GM12873 (cell line): ENCODE measurements at regions not wholly inside any gene's neighbourhood (a gene's known extent, or its start where the extent isn't known, plus 50 kb on each side); places are given as distances from the start of the nearest gene placed in this dataset.

Experiments
- TF ChIP-seq, protein P1 (sequence below): IDR thresholded peaks from 2 replicates; pipeline ENCODE4 v1.5.1; 2012; ENCODE audit warnings: low read depth, mild to moderate bottlenecking, moderate library complexity, low read length, control low read depth; ENCODE audit not compliant: insufficient read depth; ENCODE audit errors: missing control alignments

GRCh38 chr4:186946682-186947294 lies 223.1 kb upstream of the FAT1 start:
- TF ChIP-seq, protein P1, sequence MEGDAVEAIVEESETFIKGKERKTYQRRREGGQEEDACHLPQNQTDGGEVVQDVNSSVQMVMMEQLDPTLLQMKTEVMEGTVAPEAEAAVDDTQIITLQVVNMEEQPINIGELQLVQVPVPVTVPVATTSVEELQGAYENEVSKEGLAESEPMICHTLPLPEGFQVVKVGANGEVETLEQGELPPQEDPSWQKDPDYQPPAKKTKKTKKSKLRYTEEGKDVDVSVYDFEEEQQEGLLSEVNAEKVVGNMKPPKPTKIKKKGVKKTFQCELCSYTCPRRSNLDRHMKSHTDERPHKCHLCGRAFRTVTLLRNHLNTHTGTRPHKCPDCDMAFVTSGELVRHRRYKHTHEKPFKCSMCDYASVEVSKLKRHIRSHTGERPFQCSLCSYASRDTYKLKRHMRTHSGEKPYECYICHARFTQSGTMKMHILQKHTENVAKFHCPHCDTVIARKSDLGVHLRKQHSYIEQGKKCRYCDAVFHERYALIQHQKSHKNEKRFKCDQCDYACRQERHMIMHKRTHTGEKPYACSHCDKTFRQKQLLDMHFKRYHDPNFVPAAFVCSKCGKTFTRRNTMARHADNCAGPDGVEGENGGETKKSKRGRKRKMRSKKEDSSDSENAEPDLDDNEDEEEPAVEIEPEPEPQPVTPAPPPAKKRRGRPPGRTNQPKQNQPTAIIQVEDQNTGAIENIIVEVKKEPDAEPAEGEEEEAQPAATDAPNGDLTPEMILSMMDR = no peak

DNA sequence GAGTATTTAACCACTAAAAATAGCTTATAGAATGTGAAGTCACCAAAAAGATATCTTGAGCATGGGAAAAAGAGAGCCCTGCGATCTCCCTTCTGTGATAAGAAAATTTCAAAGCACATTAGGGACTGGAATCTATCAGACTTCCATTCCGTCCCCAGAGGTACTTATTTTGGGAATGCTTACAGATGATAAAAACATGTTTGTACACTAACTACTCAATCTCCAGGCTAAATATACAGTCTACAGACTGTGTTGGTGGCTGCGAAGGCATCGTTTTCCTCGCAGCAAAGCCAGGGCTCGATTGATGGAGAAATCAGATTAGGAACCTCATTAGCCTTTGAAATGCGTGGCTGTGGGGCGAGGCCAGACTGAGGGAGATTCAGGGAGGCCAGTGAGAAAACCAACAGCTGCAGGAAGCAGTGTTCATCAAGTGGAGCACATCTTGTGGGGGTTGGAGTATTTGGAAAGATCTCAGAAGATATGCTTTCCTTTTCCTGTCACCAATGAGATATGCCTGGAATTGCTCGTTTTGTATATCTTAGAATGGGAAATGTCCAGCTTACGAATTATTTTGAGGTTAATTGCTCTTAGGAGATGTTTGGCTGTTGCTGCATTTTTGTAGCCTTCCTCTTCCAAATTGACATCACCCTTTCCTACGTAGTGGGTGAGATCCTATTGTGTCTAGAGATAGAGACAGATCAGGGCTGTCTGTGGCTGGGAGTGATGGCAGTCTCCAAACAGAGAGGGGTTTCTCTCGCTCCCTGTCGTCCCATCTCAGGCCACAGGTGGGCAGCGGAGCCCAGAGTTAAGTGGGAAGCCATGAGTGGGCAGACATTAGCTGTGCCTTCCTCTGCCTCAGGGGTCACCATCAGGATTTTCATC lies 224.9 kb upstream of the FAT1 start:
- TF ChIP-seq, protein P1 = no peak

DNA sequence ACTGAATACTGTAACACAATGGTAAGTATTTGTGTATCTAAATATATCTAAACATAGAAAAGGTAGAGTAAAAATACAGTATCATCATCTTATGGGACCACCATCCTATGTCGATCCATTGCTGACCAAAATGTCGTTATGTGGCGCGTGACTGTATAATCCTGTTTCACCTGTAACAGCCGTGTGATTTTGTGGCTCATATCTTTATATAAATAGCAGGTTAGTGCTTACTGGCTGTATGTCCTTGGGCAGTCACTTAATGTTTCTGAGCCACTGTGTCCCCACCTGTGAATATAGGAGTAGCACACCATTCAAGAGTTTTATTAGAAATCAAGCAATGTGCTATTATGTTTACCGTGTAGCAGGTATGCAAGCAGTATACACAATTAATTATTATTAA lies 226.2 kb upstream of the FAT1 start:
- TF ChIP-seq, protein P1 = no peak

DNA sequence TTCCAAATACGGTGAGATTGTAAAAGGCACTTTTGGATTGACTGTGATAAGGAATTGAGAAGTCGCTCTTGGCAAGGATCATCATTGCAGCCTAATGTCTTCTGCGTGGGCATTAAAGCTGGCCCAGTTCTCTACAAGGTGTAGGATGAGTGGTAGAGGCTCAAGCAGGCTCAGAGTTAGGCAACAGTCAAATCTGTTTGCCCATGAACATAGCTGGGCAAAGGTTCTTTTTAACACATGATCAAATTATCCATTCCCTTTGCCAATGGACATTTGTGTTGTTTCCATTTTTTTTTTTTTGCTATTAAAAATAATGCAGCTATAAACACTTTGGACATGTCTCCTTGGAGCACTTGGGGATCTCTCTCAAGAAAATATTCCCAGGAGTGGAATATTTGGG lies 229.1 kb upstream of the FAT1 start:
- TF ChIP-seq, protein P1 = no peak

- TF ChIP-seq, protein P1 = no peak
Measured at GRCh38 chr4:186953599-186954260, 230.1 kb upstream of the FAT1 start.

- TF ChIP-seq, protein P1 = no peak
Measured at GRCh38 chr4:186954509-186954908, 230.9 kb upstream of the FAT1 start.

DNA sequence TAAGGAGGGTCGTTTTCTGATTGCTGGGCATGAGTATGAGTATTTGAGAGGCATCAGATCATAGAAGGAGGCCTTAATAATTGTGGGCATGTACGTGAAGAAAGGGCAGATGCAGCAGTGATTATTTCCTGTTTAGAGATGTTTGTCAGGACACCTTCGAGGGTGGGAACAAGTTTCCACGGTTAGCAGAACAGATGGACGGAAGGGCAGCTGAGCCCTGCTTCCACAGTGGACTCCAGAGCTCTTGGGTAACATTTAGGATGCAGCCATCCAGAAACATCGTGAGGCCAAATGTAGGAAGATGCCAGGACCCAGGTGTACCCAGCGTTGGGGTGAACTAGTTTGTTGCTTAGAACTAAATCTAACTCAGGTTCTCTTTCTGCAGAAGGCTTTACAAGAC lies 231.3 kb upstream of the FAT1 start:
- TF ChIP-seq, protein P1 = no peak
